ENCODE measurements at regions not wholly inside any gene's neighbourhood (a gene's known extent, or its start where the extent isn't known, plus 50 kb on each side); places are given as distances from the start of the nearest gene placed in this dataset.

GRCh38 chr15:25055356-25056068 is 100.7 kb downstream of the SNRPN start:
- 91% methylated on average over 9 of the region's 9 CpGs; no CpG with 5 or more reads in 1 of the 2 experiments for WGBS, 2 experiments (ENCODE audit: extremely low coverage in 1 of 2, insufficient coverage in 1 of 2, insufficient read length in 1 of 2, insufficient replicate concordance in 2 of 2, low coverage in 1 of 2, low lambda C conversion rate in 2 of 2, missing lambda C conversion rate in 1 of 2)
- peaks cover 92 to 98% of the 10 kb centered on the region in 2 experiments for H3K9me3 ChIP-seq (ENCODE audit: insufficient read depth in 2 of 2, low read depth in 1 of 2, low read length in 1 of 2)
- no peak overlapping the region for H4K91ac ChIP-seq (replicated peaks; ENCODE audit: insufficient read length, low read length)
- no peak overlapping the region for H3K4me2 ChIP-seq (ENCODE audit: insufficient read depth in 1 of 2, low read depth in 2 of 2, low read length in 2 of 2)
- H2AFZ ChIP-seq (ENCODE audit: low read length): no peak overlapping the region
- no peak overlapping the region for H2BK120ac ChIP-seq (replicated peaks; ENCODE audit: low read depth, low read length)
- H3K9ac ChIP-seq (replicated peaks in 1 of 4; ENCODE audit: extremely low read depth in 1 of 4, low read depth in 3 of 4, low read length in 3 of 4): no peak overlapping the region
- no peak overlapping the region for H3K18ac ChIP-seq (ENCODE audit: extremely low read depth, low read length)
- peaks cover 0 to 93% of the 10 kb centered on the region in 2 experiments; a peak in 3 of 4 replicates for H3K79me2 ChIP-seq (ENCODE audit: control insufficient read depth in 1 of 2, insufficient read depth in 2 of 2, low read length in 2 of 2)
- H3K79me1 ChIP-seq (ENCODE audit: low read depth, low read length): peaks cover 4% of the 10 kb centered on the region; the same call in 1 of the 2 replicates
- FAIRE-seq (no peak), DNase-seq (ENCODE audit: low read depth in 1 of 2, low spot score in 2 of 2) (peak in 1 of 2 experiments; percentile 41)
- H3K4ac ChIP-seq (replicated peaks; ENCODE audit: insufficient read length, low read depth, low read length): no peak overlapping the region
- H4K20me1 ChIP-seq (replicated peaks in 1 of 2; ENCODE audit: control insufficient read depth in 1 of 2, insufficient read depth in 2 of 2, low read length in 2 of 2): peaks cover 0 to 2% of the 10 kb centered on the region in 2 experiments
- no peaks in the 10 kb centered on the region for H3K27me3 ChIP-seq (replicated peaks in 1 of 4; ENCODE audit: control insufficient read depth in 3 of 4, extremely low read depth in 1 of 4, insufficient read depth in 3 of 4, low read length in 3 of 4)
- no peak overlapping the region for H2BK20ac ChIP-seq (ENCODE audit: low read length)
- H3K23me2 ChIP-seq (ENCODE audit: low read depth, low read length): no peaks in the 10 kb centered on the region; the same call in 1 of the 2 replicates
- H3K4me1 ChIP-seq (replicated peaks in 1 of 4; ENCODE audit: control insufficient read depth in 3 of 4, insufficient read depth in 4 of 4, low read length in 3 of 4): no peaks in the 10 kb centered on the region; a peak in 1 of 7 replicates
- H2BK12ac ChIP-seq (ENCODE audit: low read depth, low read length): no peak overlapping the region
- no peak overlapping the region; the same call in 1 of the 2 replicates for H4K8ac ChIP-seq (ENCODE audit: extremely low read depth, insufficient read depth, low read length)
- H2AK5ac ChIP-seq (ENCODE audit: low read depth, low read length): no peak overlapping the region
- H2BK15ac ChIP-seq (ENCODE audit: low read length): no peak overlapping the region
- no peak overlapping the region for H3K27ac ChIP-seq (ENCODE audit: low read depth, low read length)
- H3K14ac ChIP-seq (ENCODE audit: insufficient read length): no peak overlapping the region
- CTCF ChIA-PET (ENCODE audit: partially characterized antibody): interaction anchor here (0.6 kb wide), 1 partner anchor 33 kb away, joined by 3 read pairs; no protein-coding TSS in a partner anchor
- H3K56ac ChIP-seq (replicated peaks; ENCODE audit: insufficient read length, low read depth, low read length): no peak overlapping the region
- H4K5ac ChIP-seq (ENCODE audit: insufficient read length, low read depth, low read length): no peak overlapping the region
- no peak overlapping the region for H3K4me3 ChIP-seq (ENCODE audit: extremely low read depth in 1 of 4, insufficient read depth in 2 of 4, low read depth in 3 of 4, low read length in 4 of 4)
- peaks cover 58 to 100% (median 96%) of the 10 kb centered on the region in 4 experiments for H3K36me3 ChIP-seq (ENCODE audit: control insufficient read depth in 2 of 4, insufficient read depth in 4 of 4, low read length in 3 of 4)
- POLR2A ChIA-PET (ENCODE audit: partially characterized antibody): no interaction called here
- peak overlapping the region; percentile 19; the same call in 1 of the 2 replicates for H2BK5ac ChIP-seq (ENCODE audit: low read depth, low read length)
- H3K23ac ChIP-seq (ENCODE audit: insufficient read length): no peak overlapping the region
- 0 out of 2 replicates have a peak, but pooled peaks have one; percentile 12 for TF ChIP-seq POLR2AphosphoS5 (IDR thresholded peaks at IDR 0.05; ENCODE audit: low read depth, low read length)
- no peak for TF ChIP-seq NANOG (IDR thresholded peaks at IDR 0.05; ENCODE audit: insufficient read depth, low read depth, low read length, poor library complexity, severe bottlenecking)
